K562 (cell line): ENCODE measurements at regions not wholly inside any gene's neighbourhood (a gene's known extent, or its start where the extent isn't known, plus 50 kb on each side); places are given as distances from the start of the nearest gene placed in this dataset.

Experiments used
- CBX3 ChIP-seq, 2 experiments: IDR thresholded peaks; 1 replicate in 1 of 2; 2 replicates in 1 of 2; pipeline ENCODE4 v1.6.1; 2012; ENCODE audit warnings: inconsistent platforms in 2 of 2, low read length in 2 of 2, borderline replicate concordance in 1 of 2, control low read depth in 1 of 2
- FOXA3 ChIP-seq, 2 experiments: fragments of 450-650 bp in 1 of 2; sonication (generic) in 1 of 2; formaldehyde crosslinking; IDR thresholded peaks in 1 of 2; conservative IDR thresholded peaks in 1 of 2; 2 replicates each; pipeline versions ENCODE4 v1.4.0 to v1.8.0; 2020 to 2022; ENCODE audit warnings: mild to moderate bottlenecking in 2 of 2, missing genetic modification reagents in 1 of 2
- KAT7 ChIP-seq: sonication (generic); formaldehyde crosslinking; IDR thresholded peaks from 2 replicates; pipeline ENCODE4 v1.8.0; 2022; ENCODE audit warnings: missing genetic modification reagents, mild to moderate bottlenecking, borderline replicate concordance
- MYC ChIP-seq, 2 experiments: fragments of 250-450 bp in 1 of 2; sonication (Bioruptor Pico) in 1 of 2; IDR thresholded peaks; 2 replicates each; pipeline versions ENCODE4 v1.5.1 to v1.6.1; 2012 to 2021; ENCODE audit warnings: low read depth in 2 of 2, borderline replicate concordance in 1 of 2, improper control_type of control experiment in 1 of 2, low read length in 1 of 2, mild to moderate bottlenecking in 1 of 2, moderate library complexity in 1 of 2
- POLR2AphosphoS5 ChIP-seq: IDR thresholded peaks from 2 replicates; pipeline ENCODE4 v1.6.1; 2011; ENCODE audit warnings: mild to moderate bottlenecking, low read depth, low read length, moderate library complexity; ENCODE audit not compliant: control insufficient read depth, insufficient read depth
- TAF1 ChIP-seq: IDR thresholded peaks from 2 replicates; pipeline ENCODE4 v1.6.1; 2011; ENCODE audit warnings: mild to moderate bottlenecking, low read length, moderate library complexity; ENCODE audit not compliant: insufficient read depth, control insufficient read depth, severe bottlenecking; ENCODE audit errors: extremely low read depth
- TOE1 ChIP-seq, 2 experiments: fragments of 450-650 bp in 1 of 2; sonication (generic) in 1 of 2; formaldehyde crosslinking in 1 of 2; IDR thresholded peaks; 2 replicates each; pipeline versions ENCODE4 v1.7.1 to v1.8.0; 2016 to 2022; ENCODE audit warnings: borderline replicate concordance in 2 of 2, mild to moderate bottlenecking in 2 of 2, antibody characterized with exemption in 1 of 2, inconsistent platforms in 1 of 2, low read depth in 1 of 2, missing genetic modification reagents in 1 of 2, moderate library complexity in 1 of 2
- ZEB2 ChIP-seq: fragments of 450-650 bp; IDR thresholded peaks from 2 replicates; pipeline ENCODE4 v1.6.1; 2016
- TF ChIP-seq, protein P1 (sequence below): fragments of 450-650 bp; IDR thresholded peaks from 2 replicates; pipeline ENCODE4 v1.6.1; 2016; ENCODE audit warnings: borderline replicate concordance
- TF ChIP-seq, protein P2 (sequence below), 3 experiments: IDR thresholded peaks in 2 of 3; conservative IDR thresholded peaks in 1 of 3; 2 replicates each; pipeline ENCODE4 v1.5.1; 2011 to 2012; ENCODE audit warnings: low read length in 3 of 3, mild to moderate bottlenecking in 3 of 3, control low read depth in 2 of 3, improper control_type of control experiment in 1 of 3, inconsistent platforms in 1 of 3, low read depth in 1 of 3, mixed read lengths in 1 of 3, moderate library complexity in 1 of 3; ENCODE audit not compliant: insufficient read depth in 2 of 3
- TF ChIP-seq, protein P3 (sequence below): fragments of 250-450 bp; sonication (Bioruptor Pico); IDR thresholded peaks from 2 replicates; pipeline ENCODE4 v1.5.1; 2021; ENCODE audit warnings: mild to moderate bottlenecking
- TF ChIP-seq, protein P4 (sequence below), 3 experiments: fragments of 200-800 bp in 1 of 3; fragments of 250-450 bp in 1 of 3; fragments of 450-650 bp in 1 of 3; sonication (Bioruptor Pico) in 1 of 3; sonication (Bioruptor generic) in 1 of 3; formaldehyde crosslinking in 1 of 3; IDR thresholded peaks; 2 replicates each; pipeline versions ENCODE4 v1.6.1 to v1.8.0; 2016 to 2022; ENCODE audit warnings: mild to moderate bottlenecking in 2 of 3, missing genetic modification characterization in 2 of 3, missing compliant biosample characterization in 1 of 3, moderate library complexity in 1 of 3
- TF ChIP-seq, protein P5 (sequence below): fragments of 450-650 bp; IDR thresholded peaks from one replicate; pipeline ENCODE4 v1.6.1; 2018; ENCODE audit warnings: mild to moderate bottlenecking, moderate library complexity; ENCODE audit not compliant: partially characterized antibody
- TF ChIP-seq, protein P6 (sequence below): fragments of 150-350 bp; conservative IDR thresholded peaks from 2 replicates; pipeline ENCODE4 v1.6.1; 2014; ENCODE audit warnings: low read length

DNA sequence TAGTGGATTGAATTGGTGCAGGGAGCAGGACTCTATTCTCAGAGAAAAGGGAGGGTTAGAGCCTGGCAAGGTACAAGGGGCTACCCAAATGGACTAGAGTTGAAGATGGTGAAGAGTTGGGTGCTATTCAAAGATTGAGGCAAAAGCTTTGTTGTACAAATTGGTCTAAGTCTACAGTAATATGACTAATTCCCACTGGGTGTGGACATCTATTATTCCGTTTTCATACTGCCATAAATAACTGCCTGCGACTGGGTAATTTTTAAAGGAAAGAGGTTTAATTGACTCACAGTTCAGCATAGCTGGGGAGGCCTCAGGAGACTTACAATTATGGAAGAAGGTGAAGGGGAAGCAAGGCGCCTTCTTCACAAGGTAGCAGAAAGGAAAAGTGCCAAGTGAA lies 266.3 kb downstream of the TPBG start:
- no peak for TF ChIP-seq POLR2AphosphoS5
- TF ChIP-seq, protein P1, sequence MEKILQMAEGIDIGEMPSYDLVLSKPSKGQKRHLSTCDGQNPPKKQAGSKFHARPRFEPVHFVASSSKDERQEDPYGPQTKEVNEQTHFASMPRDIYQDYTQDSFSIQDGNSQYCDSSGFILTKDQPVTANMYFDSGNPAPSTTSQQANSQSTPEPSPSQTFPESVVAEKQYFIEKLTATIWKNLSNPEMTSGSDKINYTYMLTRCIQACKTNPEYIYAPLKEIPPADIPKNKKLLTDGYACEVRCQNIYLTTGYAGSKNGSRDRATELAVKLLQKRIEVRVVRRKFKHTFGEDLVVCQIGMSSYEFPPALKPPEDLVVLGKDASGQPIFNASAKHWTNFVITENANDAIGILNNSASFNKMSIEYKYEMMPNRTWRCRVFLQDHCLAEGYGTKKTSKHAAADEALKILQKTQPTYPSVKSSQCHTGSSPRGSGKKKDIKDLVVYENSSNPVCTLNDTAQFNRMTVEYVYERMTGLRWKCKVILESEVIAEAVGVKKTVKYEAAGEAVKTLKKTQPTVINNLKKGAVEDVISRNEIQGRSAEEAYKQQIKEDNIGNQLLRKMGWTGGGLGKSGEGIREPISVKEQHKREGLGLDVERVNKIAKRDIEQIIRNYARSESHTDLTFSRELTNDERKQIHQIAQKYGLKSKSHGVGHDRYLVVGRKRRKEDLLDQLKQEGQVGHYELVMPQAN, result no peak
- TF ChIP-seq TAF1, result no peak
- TF ChIP-seq MYC (IDR thresholded peaks at IDR 0.05; ENCODE audit: low read depth, low read length), result no peak
- no peak for TF ChIP-seq MYC (CRISPR knock-in tag; IDR thresholded peaks at IDR 0.05; ENCODE audit: borderline replicate concordance, low read depth)
- no peak for TF ChIP-seq KAT7 (CRISPR knock-in tag)
- TF ChIP-seq ZEB2, result no peak
- TF ChIP-seq, protein P2, sequence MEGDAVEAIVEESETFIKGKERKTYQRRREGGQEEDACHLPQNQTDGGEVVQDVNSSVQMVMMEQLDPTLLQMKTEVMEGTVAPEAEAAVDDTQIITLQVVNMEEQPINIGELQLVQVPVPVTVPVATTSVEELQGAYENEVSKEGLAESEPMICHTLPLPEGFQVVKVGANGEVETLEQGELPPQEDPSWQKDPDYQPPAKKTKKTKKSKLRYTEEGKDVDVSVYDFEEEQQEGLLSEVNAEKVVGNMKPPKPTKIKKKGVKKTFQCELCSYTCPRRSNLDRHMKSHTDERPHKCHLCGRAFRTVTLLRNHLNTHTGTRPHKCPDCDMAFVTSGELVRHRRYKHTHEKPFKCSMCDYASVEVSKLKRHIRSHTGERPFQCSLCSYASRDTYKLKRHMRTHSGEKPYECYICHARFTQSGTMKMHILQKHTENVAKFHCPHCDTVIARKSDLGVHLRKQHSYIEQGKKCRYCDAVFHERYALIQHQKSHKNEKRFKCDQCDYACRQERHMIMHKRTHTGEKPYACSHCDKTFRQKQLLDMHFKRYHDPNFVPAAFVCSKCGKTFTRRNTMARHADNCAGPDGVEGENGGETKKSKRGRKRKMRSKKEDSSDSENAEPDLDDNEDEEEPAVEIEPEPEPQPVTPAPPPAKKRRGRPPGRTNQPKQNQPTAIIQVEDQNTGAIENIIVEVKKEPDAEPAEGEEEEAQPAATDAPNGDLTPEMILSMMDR (IDR thresholded peaks at IDR 0.05 in 2 of 3, conservative IDR thresholded peaks at IDR 0.05 in 1 of 3; ENCODE audit: insufficient read depth in 2 of 3, low read depth in 1 of 3, low read length in 3 of 3), result no peak
- TF ChIP-seq FOXA3 (CRISPR knock-in tag; conservative IDR thresholded peaks at IDR 0.05 in 1 of 2, IDR thresholded peaks at IDR 0.05 in 1 of 2), result no peak
- TF ChIP-seq, protein P3, sequence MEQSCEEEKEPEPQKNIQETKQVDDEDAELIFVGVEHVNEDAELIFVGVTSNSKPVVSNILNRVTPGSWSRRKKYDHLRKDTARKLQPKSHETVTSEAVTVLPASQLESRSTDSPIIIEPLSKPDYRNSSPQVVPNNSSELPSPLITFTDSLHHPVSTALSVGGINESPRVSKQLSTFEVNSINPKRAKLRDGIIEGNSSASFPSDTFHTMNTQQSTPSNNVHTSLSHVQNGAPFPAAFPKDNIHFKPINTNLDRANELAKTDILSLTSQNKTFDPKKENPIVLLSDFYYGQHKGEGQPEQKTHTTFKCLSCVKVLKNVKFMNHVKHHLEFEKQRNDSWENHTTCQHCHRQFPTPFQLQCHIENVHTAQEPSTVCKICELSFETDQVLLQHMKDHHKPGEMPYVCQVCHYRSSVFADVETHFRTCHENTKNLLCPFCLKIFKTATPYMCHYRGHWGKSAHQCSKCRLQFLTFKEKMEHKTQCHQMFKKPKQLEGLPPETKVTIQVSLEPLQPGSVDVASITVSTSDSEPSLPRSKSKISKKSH (CRISPR knock-in tag), result no peak
- TF ChIP-seq, protein P4, sequence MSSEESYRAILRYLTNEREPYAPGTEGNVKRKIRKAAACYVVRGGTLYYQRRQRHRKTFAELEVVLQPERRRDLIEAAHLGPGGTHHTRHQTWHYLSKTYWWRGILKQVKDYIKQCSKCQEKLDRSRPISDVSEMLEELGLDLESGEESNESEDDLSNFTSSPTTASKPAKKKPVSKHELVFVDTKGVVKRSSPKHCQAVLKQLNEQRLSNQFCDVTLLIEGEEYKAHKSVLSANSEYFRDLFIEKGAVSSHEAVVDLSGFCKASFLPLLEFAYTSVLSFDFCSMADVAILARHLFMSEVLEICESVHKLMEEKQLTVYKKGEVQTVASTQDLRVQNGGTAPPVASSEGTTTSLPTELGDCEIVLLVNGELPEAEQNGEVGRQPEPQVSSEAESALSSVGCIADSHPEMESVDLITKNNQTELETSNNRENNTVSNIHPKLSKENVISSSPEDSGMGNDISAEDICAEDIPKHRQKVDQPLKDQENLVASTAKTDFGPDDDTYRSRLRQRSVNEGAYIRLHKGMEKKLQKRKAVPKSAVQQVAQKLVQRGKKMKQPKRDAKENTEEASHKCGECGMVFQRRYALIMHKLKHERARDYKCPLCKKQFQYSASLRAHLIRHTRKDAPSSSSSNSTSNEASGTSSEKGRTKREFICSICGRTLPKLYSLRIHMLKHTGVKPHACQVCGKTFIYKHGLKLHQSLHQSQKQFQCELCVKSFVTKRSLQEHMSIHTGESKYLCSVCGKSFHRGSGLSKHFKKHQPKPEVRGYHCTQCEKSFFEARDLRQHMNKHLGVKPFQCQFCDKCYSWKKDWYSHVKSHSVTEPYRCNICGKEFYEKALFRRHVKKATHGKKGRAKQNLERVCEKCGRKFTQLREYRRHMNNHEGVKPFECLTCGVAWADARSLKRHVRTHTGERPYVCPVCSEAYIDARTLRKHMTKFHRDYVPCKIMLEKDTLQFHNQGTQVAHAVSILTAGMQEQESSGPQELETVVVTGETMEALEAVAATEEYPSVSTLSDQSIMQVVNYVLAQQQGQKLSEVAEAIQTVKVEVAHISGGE (CRISPR knock-in tag; IDR thresholded peaks at IDR 0.05), result no peak
- TF ChIP-seq, protein P5, sequence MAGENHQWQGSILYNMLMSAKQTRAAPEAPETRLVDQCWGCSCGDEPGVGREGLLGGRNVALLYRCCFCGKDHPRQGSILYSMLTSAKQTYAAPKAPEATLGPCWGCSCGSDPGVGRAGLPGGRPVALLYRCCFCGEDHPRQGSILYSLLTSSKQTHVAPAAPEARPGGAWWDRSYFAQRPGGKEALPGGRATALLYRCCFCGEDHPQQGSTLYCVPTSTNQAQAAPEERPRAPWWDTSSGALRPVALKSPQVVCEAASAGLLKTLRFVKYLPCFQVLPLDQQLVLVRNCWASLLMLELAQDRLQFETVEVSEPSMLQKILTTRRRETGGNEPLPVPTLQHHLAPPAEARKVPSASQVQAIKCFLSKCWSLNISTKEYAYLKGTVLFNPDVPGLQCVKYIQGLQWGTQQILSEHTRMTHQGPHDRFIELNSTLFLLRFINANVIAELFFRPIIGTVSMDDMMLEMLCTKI, result no peak
- no peak for TF ChIP-seq TOE1 (IDR thresholded peaks at IDR 0.05; ENCODE audit: borderline replicate concordance)
- no peak for TF ChIP-seq TOE1 (CRISPR knock-in tag; IDR thresholded peaks at IDR 0.05; ENCODE audit: borderline replicate concordance, low read depth)
- TF ChIP-seq, protein P6, sequence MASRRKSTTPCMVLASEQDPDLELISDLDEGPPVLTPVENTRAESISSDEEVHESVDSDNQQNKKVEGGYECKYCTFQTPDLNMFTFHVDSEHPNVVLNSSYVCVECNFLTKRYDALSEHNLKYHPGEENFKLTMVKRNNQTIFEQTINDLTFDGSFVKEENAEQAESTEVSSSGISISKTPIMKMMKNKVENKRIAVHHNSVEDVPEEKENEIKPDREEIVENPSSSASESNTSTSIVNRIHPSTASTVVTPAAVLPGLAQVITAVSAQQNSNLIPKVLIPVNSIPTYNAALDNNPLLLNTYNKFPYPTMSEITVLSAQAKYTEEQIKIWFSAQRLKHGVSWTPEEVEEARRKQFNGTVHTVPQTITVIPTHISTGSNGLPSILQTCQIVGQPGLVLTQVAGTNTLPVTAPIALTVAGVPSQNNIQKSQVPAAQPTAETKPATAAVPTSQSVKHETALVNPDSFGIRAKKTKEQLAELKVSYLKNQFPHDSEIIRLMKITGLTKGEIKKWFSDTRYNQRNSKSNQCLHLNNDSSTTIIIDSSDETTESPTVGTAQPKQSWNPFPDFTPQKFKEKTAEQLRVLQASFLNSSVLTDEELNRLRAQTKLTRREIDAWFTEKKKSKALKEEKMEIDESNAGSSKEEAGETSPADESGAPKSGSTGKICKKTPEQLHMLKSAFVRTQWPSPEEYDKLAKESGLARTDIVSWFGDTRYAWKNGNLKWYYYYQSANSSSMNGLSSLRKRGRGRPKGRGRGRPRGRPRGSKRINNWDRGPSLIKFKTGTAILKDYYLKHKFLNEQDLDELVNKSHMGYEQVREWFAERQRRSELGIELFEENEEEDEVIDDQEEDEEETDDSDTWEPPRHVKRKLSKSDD, result no peak
- TF ChIP-seq CBX3 (IDR thresholded peaks at IDR 0.05; ENCODE audit: borderline replicate concordance in 1 of 2, low read length in 2 of 2), result no peak
